COLO829 (cell line): ENCODE measurements at regions not wholly inside any gene's neighbourhood (a gene's known extent, or its start where the extent isn't known, plus 50 kb on each side); places are given as distances from the start of the nearest gene placed in this dataset.

Experiments used
- DNase-seq: peaks from one replicate; pipeline ENCODE4 v3.0.0; 2012; ENCODE audit warnings: low spot score

DNA sequence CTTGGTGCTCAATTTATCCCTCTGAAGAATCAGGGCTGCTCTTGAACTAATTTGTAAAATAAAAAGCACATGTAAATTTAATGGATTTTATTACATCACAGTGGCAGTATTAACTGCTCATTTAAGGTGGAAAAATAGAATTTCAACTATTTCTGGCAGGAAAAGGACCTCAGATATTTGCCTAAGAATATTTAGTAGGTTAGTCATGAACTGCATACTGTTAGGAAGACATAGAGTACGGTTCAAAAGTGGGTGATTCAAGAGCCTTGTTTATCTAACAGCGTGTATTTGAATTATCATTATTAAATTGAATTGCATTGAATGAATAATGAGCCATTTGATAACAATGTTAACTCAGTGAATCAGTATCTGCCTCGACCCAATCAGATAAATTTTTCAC is 248.8 kb upstream of the PBX1 start:
- no peak for DNase-seq

GRCh38 chr1:164311377-164311776 is 247.6 kb upstream of the PBX1 start:
- DNase-seq: no peak

GRCh38 chr1:164320790-164321731 is 237.9 kb upstream of the PBX1 start:
- DNase-seq: no peak

DNA sequence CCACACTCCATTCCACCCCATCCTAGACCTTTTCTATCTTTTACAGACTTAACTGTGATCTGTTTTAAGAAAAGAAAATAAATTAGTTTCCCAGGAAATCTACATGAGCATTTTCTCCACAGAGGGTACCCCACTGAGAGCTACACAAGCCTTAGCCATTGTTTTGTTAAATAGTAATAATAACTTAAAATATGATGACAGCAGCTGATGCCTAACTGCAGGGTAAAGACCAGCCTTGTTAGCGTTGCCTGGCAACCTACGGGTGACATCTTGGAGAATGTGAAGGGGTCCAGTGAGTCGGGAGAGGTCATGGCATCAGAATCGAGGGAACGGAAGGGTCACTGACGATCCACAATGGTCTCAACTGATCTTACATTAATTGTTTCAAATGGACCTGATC is 233.2 kb upstream of the PBX1 start:
- no peak for DNase-seq

DNA sequence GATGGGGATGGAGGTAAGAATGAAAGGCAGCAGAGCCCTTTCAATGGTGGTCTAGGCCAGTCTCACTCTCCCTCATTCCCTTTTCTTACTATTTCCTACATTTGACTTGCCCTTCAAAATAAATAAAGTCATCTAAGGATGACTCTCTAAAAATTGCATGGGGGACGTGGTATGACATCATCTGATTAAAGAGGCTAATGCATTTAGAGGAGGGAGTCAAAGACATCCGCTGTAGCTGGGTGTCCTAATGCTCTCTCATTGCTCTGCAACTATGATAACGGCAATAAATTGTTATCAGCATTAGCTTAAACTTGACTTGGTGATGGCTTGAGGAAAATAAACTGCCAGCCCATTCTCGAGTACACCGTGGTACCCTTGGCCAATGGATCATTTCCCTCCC is 225.6 kb upstream of the PBX1 start:
- DNase-seq: no peak

DNA sequence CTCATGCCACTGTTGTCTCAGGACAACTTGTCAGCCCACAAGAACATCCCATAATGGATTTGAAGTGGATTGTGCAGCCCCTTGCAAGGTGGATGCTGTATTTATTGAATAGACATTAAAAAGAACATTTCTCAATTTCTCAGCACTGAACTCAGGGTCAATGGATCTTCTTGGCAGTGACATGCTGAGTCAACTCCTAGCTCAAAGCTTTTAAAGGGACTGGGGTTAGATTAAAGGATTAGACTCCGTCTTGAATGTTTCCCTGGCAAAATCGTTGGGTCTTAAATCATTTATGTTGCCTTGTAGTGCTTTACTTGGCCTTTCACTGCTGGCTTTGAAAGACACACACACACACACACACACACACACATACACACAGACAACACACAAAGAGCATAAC is 221.6 kb upstream of the PBX1 start:
- DNase-seq: no peak

DNA sequence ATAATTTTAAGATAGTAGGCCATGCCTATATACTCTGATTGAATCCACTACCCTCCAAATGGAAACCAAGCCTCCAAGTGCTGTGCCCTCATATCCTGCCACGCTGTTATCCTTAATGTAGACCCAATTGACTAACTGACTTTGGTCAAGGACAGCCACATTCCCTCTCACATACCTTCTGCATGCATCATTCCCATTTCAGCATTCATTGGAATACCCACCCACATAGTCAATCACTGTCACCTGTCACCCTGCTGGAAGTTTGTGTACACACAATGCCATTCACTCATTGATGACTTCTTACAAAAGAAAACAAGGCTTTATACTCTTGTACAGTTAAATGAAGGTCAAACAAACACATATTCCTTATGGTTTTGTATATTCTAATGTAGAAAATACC is 221.1 kb upstream of the PBX1 start:
- DNase-seq: no peak

DNA sequence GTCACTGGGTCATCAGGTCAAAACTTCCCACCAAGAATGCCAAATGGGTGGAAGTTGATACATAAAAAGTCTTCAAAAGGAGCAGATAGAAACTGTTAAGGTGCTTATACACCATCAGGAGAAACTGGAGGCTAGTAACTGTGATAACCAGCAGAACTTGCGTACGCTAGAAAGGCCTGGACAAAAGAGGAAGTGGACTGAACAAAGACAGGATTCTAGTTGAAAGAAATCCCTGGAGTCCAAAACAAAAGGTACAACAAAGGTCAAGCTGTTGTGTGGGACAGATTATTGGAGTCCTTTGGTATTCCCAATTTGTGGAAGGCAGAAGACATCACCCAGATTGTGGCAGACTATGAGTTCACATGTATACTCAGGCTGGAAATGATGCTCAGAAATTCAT is 215.8 kb upstream of the PBX1 start:
- DNase-seq: no peak

DNA sequence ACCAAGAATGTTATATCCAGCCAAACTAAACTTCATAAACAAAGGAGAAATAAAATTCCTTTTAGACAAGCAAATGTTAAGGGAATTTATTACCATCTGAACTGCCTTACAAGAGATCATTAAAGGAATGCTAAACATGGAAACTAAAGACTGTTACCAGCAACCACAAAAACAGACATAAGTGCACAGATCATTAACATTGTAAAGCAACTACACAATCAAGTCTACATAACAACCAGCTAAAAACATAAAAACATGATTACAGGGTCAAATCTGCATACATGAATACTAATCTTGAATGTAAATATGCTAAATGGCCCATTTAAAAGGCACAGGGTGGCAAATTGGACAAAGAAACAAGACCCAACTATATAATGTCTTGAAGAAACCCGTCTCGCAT is 211.0 kb upstream of the PBX1 start:
- DNase-seq: no peak

DNA sequence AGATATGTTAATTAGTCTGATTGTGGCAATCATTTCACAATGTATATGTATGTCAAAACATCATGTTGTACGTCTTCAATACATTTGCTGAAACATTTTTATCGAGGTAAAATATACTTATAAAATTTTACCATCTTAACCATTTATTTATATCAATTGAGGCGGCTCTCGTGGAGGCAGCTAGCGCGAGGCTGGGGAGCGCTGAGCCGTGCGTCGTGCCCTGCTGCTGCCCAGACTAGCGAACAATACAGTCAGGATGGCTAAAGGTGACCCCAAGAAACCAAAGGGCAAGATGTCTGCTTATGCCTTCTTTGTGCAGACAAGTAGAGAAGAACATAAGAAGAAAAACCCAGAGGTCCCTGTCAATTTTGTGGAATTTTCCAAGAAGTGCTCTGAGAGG is 202.5 kb upstream of the PBX1 start:
- no peak for DNase-seq

DNA sequence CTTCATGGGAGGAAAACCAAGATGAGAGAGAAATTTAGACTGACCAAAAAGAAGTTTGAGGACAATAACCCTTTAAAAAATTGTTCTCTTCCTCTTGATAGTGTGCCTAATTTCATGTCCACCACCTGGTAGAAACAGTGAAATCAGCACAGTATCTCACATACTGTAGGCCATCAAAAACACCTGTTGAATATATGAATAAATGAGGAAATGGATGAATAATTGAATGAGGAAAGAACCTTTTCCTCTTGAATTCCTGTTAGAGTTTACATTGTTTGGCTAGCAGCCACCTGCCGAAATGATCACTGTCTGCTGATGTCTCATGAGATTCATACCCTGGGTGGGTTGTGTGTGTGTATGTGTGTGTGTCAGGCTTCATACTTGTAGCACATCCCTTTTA is 198.7 kb upstream of the PBX1 start:
- DNase-seq: no peak

DNA sequence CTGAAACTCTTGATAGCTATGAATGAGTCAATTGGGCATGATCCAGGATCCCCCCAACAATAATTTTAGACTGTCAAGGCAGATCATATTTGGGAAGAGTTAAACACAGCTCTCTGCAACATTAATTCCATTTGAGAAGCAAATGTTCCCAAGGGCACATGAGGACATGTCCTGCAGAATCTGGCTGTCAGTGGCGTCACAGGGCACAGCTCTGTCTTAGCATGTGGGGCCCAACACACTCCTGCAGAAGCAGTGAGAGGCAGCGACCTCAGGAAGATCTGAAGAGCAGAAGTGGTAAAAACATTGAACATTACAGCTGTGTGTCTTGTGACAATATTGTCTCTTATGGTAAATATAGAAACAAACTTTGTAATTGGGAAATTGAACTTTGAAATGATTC is 197.1 kb upstream of the PBX1 start:
- DNase-seq: no peak

DNA sequence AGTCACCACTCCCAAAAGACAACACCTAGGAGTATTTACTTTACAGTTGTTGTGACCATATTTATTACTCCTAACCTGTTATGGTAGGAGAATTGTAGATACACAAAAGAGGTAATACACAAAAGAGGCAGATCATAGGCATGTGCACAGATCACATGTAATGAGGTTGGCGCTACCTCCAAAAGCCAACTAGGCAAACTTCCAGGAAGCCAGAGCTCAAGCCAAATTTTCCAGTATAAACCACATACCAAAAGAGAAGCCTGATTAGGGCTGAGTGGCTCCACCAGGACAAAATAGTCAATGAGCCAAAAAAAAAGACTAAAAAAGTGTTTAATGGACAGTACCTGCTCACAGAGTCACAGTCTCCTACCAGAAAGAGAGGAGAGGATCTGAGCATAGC is 195.0 kb upstream of the PBX1 start:
- no peak for DNase-seq

DNA sequence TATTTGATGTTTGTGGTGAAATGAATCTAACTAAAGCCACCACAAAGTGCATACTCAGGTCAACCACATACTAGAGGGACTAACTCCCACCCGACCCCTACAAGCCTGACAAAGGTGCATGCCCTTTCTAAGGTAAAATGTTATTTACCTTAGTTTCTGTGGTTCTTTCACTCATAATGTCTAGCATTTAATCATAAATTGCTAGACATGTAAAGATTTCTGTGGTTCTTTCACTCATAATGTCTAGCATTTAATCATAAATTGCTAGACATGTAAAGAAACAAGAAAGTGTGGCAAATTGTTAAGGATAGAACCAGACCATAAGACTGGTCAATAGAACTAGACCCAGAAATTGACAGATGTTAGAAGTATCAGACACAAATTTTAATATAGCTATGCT is 193.0 kb upstream of the PBX1 start:
- DNase-seq: no peak

- no peak for DNase-seq
Observed at GRCh38 chr1:164369698-164370365, 189.2 kb upstream of the PBX1 start.

DNA sequence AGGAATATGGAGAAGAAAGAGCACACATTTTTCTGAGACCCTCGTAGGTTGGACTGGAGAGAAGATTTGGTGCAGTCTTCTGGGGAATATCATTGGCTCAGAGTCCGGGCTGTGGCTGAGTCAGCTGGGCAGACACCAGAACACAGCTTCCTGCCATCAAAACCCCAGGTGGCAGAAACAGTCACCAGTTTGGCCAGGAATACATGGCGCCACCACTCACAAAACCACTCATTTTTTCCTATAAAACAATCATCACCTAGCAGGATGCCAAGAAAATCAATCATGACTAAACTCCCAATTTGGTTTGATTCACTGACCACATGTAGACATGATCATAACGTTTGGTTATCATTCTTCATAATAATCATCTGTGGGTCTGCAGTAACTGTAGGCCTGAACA is 178.1 kb upstream of the PBX1 start:
- no peak for DNase-seq

DNA sequence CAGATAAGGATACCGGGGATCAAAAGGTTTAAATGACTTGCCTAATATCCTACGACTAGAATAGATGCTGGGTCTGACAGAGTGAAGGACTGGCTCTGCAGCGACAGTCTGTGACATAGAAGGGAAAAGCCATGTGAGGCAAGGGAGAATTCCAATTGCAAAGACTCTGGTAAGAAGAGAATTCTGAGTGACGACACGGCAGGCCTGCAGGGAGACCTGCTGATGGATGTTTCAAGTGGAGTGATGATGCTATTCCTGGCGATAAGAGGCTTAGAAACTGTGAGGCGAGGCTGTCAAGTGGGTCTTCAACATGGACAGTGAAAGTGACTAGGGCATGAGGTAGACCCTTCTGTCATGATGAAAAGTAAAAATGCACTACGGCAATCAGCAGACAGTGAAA is 176.6 kb upstream of the PBX1 start:
- no peak for DNase-seq

- no peak for DNase-seq
Observed at GRCh38 chr1:164384262-164384661, 174.7 kb upstream of the PBX1 start.

DNA sequence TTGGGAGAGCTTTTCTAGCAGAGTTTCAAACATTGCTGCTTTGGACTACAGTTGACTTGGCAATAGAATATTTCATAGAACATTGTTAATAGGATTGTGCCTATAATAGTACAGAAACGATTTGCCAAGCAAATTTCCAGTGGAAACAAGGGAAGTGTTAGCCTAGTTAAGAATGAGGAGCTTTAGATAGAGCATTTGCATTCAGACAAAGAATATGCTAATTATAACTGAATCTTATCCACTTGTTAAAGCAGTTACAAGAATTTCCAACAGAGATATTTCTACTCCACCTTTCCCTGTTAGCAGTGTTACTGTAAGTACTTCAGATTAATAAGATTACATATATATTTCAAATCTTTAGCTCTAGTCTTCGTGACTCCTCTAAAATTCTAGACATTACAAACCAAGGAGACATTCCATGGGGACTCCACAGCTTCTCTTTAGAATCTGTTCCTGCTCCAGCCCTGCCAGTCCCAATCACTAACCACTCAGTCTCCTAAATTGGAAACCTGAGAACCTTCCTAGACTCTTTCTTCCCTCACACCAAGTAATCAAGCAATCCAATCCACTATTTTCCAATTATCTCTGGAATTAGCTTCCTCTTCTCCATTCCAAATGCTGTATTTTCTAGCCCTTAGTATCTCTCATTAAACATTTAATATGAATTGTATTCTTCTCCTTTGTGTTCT is 141.8 kb upstream of the PBX1 start:
- DNase-seq: no peak

DNA sequence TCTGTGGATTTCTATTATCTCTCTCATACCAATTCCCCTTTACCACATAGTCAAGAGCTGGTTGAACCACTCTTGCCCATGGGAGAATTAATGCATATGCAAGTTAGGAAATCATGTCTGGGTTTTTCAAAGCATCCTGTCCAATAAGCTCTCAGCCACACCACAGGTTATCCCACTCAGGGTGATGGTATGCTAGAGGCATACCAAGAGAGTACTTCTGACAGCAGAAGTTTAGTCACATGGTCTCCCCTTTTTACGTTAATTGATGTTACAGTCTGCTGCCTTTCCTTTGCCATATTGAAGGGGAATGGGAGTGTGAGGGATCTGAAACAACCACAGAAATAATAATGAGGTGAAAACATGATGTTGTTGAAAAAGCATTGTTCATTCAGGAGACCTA is 135.8 kb upstream of the PBX1 start:
- DNase-seq: no peak

- DNase-seq: no peak
Observed at GRCh38 chr1:164433141-164433817, 125.7 kb upstream of the PBX1 start.

DNA sequence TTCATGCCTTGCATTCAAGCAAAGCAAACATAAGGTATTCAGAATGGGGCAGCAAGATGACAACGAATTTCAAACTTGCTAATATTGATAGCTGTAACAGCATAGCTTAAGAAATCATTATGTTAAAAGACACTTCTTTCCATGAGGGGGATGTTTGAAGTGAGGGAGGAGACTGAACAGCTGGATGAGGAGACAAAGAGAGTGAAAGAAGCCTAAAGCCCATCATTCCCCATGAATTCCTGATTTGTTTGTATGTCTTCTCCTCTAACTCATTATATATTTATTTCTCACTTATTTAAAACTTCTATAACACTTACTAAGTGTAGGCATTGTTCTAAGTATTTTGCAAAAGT is 125.2 kb upstream of the PBX1 start:
- no peak for DNase-seq

GRCh38 chr1:164440232-164440631 is 118.8 kb upstream of the PBX1 start:
- DNase-seq: no peak
